IMR-90 (cell line): ENCODE measurements at regions not wholly inside any gene's neighbourhood (a gene's known extent, or its start where the extent isn't known, plus 50 kb on each side); places are given as distances from the start of the nearest gene placed in this dataset.

ENCODE experiments used
- ATAC-seq: fragments of 200-7000 bp; cut with Tn5 transposase; 2 replicates; pipeline ENCODE4 v1.9.1; 2020; ENCODE audit warnings: low read depth, mild to moderate bottlenecking, moderate library complexity
- BruUV-seq: library from RNA; stranded (reverse); fragments of 400-500 nt; replicated peaks from 2 replicates; lab custom pipeline; 2021; lab: Mats Ljungman, UMichigan
- CTCF ChIA-PET: fragments of 300-600 bp; formaldehyde crosslinking; extraction: SDS; loops from one replicate; lab custom pipeline; 2021; ENCODE audit warnings: antibody characterized with exemption; lab: Yijun Ruan, JAX
- POLR2A ChIA-PET: fragments of 300-600 bp; sonication (Branson Sonifier 250); formaldehyde crosslinking; loops from one replicate; lab custom pipeline; 2022; ENCODE audit warnings: antibody characterized with exemption; ENCODE audit not compliant: unreplicated experiment; lab: Charles Lee
- DNase-seq: peaks from one replicate; pipeline ENCODE4 v3.0.0; 2013
- H2AFZ ChIP-seq: replicated peaks from 2 replicates; pipeline ENCODE3; 2013; ENCODE audit warnings: low read length, mild to moderate bottlenecking; ENCODE audit not compliant: poor library complexity
- H2AK5ac ChIP-seq: 2 replicates; pipeline ENCODE4 v1.6.1; 2013; ENCODE audit warnings: low read depth, low read length, inconsistent platforms
- H2AK9ac ChIP-seq: replicated peaks from 2 replicates; pipeline ENCODE3; 2013; ENCODE audit warnings: mild to moderate bottlenecking, low read depth, low read length, moderate library complexity; ENCODE audit not compliant: poor library complexity
- H2BK120ac ChIP-seq: 2 replicates; pipeline ENCODE4 v1.6.1; 2013; ENCODE audit warnings: low read depth, low read length, inconsistent platforms
- H2BK15ac ChIP-seq: 3 replicates; pipeline ENCODE4 v1.6.1; 2013; ENCODE audit warnings: low read depth, low read length, inconsistent platforms
- H2BK20ac ChIP-seq: 2 replicates; pipeline ENCODE4 v1.6.1; 2013; ENCODE audit warnings: low read depth, mild to moderate bottlenecking, inconsistent platforms, low read length, moderate library complexity
- H2BK5ac ChIP-seq: 2 replicates; pipeline ENCODE4 v1.6.1; 2013; ENCODE audit warnings: mild to moderate bottlenecking, low read depth, low read length, inconsistent platforms; ENCODE audit not compliant: poor library complexity, severe bottlenecking
- H3K14ac ChIP-seq: replicated peaks from 2 replicates; pipeline ENCODE4 v1.6.1; 2013; ENCODE audit warnings: low read depth, low read length, inconsistent platforms
- H3K18ac ChIP-seq: 2 replicates; pipeline ENCODE4 v1.6.1; 2013; ENCODE audit warnings: low read depth, low read length, control low read depth
- H3K23ac ChIP-seq: 2 replicates; pipeline ENCODE4 v1.6.1; 2013; ENCODE audit warnings: low read depth, low read length, inconsistent platforms
- H3K27ac ChIP-seq: 2 replicates; pipeline ENCODE4 v1.5.1; 2013; ENCODE audit warnings: mild to moderate bottlenecking, control low read depth, low read length; ENCODE audit not compliant: insufficient read depth
- H3K27me3 ChIP-seq: 2 replicates; pipeline ENCODE4 v1.6.1; 2013; ENCODE audit warnings: low read length; ENCODE audit not compliant: control insufficient read depth, insufficient read depth
- H3K36me3 ChIP-seq: 2 replicates; pipeline ENCODE4 v1.6.1; 2013; ENCODE audit warnings: low read length, mixed read lengths; ENCODE audit not compliant: control insufficient read depth, insufficient read depth
- H3K4ac ChIP-seq: 2 replicates; pipeline ENCODE4 v1.6.1; 2013; ENCODE audit warnings: low read depth, low read length, inconsistent platforms
- H3K4me1 ChIP-seq: 2 replicates; pipeline ENCODE4 v1.6.1; 2013; ENCODE audit warnings: low read length, mixed read lengths; ENCODE audit not compliant: control insufficient read depth, insufficient read depth
- H3K4me2 ChIP-seq: 2 replicates; pipeline ENCODE4 v1.6.1; 2013; ENCODE audit warnings: low read depth, mild to moderate bottlenecking, control low read depth, low read length, moderate library complexity
- H3K4me3 ChIP-seq: 2 replicates; pipeline ENCODE4 v1.5.1; 2013; ENCODE audit warnings: low read depth, mild to moderate bottlenecking, control low read depth, low read length, moderate library complexity; ENCODE audit not compliant: insufficient read depth
- H3K56ac ChIP-seq: 2 replicates; pipeline ENCODE4 v1.6.1; 2013; ENCODE audit warnings: low read length, inconsistent platforms; ENCODE audit not compliant: insufficient read depth; ENCODE audit errors: extremely low read depth
- H3K79me1 ChIP-seq, 2 experiments: 2 replicates each; pipeline ENCODE4 v1.6.1; 2013; ENCODE audit warnings: low read length in 2 of 2, inconsistent platforms in 1 of 2, low read depth in 1 of 2
- H3K9ac ChIP-seq: 2 replicates; pipeline ENCODE4 v1.6.1; 2013; ENCODE audit warnings: low read depth, low read length, control low read depth
- H3K9me1 ChIP-seq: 2 replicates; pipeline ENCODE4 v1.6.1; 2013; ENCODE audit warnings: low read length, inconsistent platforms; ENCODE audit not compliant: insufficient read depth
- H3K9me3 ChIP-seq: 2 replicates; pipeline ENCODE4 v1.6.1; 2013; ENCODE audit warnings: low read length; ENCODE audit not compliant: control insufficient read depth, insufficient read depth
- H4K20me1 ChIP-seq: 2 replicates; pipeline ENCODE4 v1.6.1; 2013; ENCODE audit warnings: low read length, inconsistent platforms; ENCODE audit not compliant: insufficient read depth
- H4K5ac ChIP-seq: 2 replicates; pipeline ENCODE4 v1.6.1; 2013; ENCODE audit warnings: mild to moderate bottlenecking, low read depth, low read length, control low read depth
- H4K8ac ChIP-seq, 2 experiments: 2 replicates each; pipeline ENCODE4 v1.6.1; 2013; ENCODE audit warnings: low read depth in 2 of 2, low read length in 2 of 2, control low read depth in 1 of 2, inconsistent platforms in 1 of 2
- H4K91ac ChIP-seq: 2 replicates; pipeline ENCODE4 v1.6.1; 2013; ENCODE audit warnings: low read depth, low read length, inconsistent platforms; ENCODE audit not compliant: insufficient read depth
- BHLHE40 ChIP-seq: fragments of 150-350 bp; IDR thresholded peaks from 2 replicates; pipeline ENCODE4 v1.6.1; 2016; ENCODE audit warnings: mild to moderate bottlenecking, low read depth, low read length
- CEBPB ChIP-seq: IDR thresholded peaks from 2 replicates; pipeline ENCODE4 v1.6.1; 2012; ENCODE audit warnings: low read depth, low read length, improper control_type of control experiment
- MXI1 ChIP-seq: IDR thresholded peaks from 2 replicates; pipeline ENCODE4 v1.6.1; 2012; ENCODE audit warnings: low read depth, mild to moderate bottlenecking, low read length, moderate library complexity, borderline replicate concordance
- POLR2A ChIP-seq: IDR thresholded peaks from 2 replicates; pipeline ENCODE4 v1.6.1; 2012; ENCODE audit warnings: mild to moderate bottlenecking, low read depth, low read length
- RFX5 ChIP-seq: IDR thresholded peaks from 2 replicates; pipeline ENCODE4 v1.8.0; 2012; ENCODE audit warnings: low read depth, mild to moderate bottlenecking, low read length, moderate library complexity
- WGBS, 2 experiments: methylation state at CpG; one replicate each; pipeline versions ENCODE4 v1.1.5 to v1.1.7; 2013; ENCODE audit warnings: missing lambda C conversion rate in 2 of 2; ENCODE audit not compliant: insufficient read length in 1 of 2; ENCODE audit errors: extremely low coverage in 2 of 2; 5-methylcytosine and 5-hydroxymethylcytosine counted together
- dilution Hi-C: fragments of 300-500 bp; cut with HindIII; formaldehyde crosslinking; loops from one replicate; pipeline ENCODE4 v1.14.3; 2018; ENCODE audit warnings: low sequenced_read_pairs; ENCODE audit not compliant: unreplicated experiment
- in situ Hi-C: fragments of 300-500 bp; cut with MboI; formaldehyde crosslinking; loops from 3 replicates; pipeline ENCODE4 v1.14.3; 2019; ENCODE audit warnings: low sequenced_read_pairs, inconsistent platforms, mixed read lengths
- intact Hi-C: fragments of 100-400 bp; cut with micrococcal nuclease; formaldehyde crosslinking; loops from 2 replicates; pipeline ENCODE4 v1.10.0; 2022

- no peaks in the 10 kb centered on the region for H3K9me3 ChIP-seq
- H2AK9ac ChIP-seq, result no peak overlapping the region
- intact Hi-C loops, result no loop called here
- no peak overlapping the region for H2AK5ac ChIP-seq
- no peak overlapping the region for H2AFZ ChIP-seq
- H3K4me2 ChIP-seq, result no peak overlapping the region
- H3K14ac ChIP-seq, result no peak overlapping the region
- TF ChIP-seq BHLHE40, result no peak
- no peak for TF ChIP-seq CEBPB
- TF ChIP-seq RFX5, result no peak
- TF ChIP-seq POLR2A, result no peak
- TF ChIP-seq MXI1, result no peak
- no peaks in the 10 kb centered on the region for H3K27me3 ChIP-seq
- H3K9ac ChIP-seq, result no peak overlapping the region
- no peak overlapping the region for H3K4ac ChIP-seq
- no peak overlapping the region for H2BK20ac ChIP-seq
- ATAC-seq, result no peak
- no peak overlapping the region for H2BK5ac ChIP-seq
- in situ Hi-C loops, result no loop called here
- H3K18ac ChIP-seq, result no peak overlapping the region
- no peak overlapping the region for H2BK120ac ChIP-seq
- H3K4me3 ChIP-seq, result no peak overlapping the region
- ChIA-PET POLR2A (no interaction called here), CTCF (no interaction called here)
- no peaks in the 10 kb centered on the region for H3K36me3 ChIP-seq
- H3K27ac ChIP-seq, result no peak overlapping the region
- 52% methylated on average over 6 of the region's 10 CpGs; no CpG with 5 or more reads in 1 of the 2 experiments for whole genome bisulfite sequencing, 2 experiments
- no peak overlapping the region for H2BK15ac ChIP-seq
- H3K23ac ChIP-seq, result no peak overlapping the region
- no peaks in the 10 kb centered on the region for H3K79me1 ChIP-seq
- H3K56ac ChIP-seq, result no peak overlapping the region
- H3K4me1 ChIP-seq, result no peaks in the 10 kb centered on the region
- no peak for DNase-seq
- H4K8ac ChIP-seq, result no peak overlapping the region
- no peaks in the 10 kb centered on the region for H3K9me1 ChIP-seq
- no peak overlapping the region for H4K5ac ChIP-seq
- dilution Hi-C loops, result no loop called here
- H4K91ac ChIP-seq, result no peak overlapping the region
- no TSS peak for BruUV-seq
- H4K20me1 ChIP-seq, result no peaks in the 10 kb centered on the region
Measured at GRCh38 chr18:5721924-5722323, 173.4 kb downstream of the TMEM200C start.
